Vagina (tissue), 2 donors: ENCODE measurements at regions not wholly inside any gene's neighbourhood (a gene's known extent, or its start where the extent isn't known, plus 50 kb on each side); places are given as distances from the start of the nearest gene placed in this dataset.

Source experiments
- DNase-seq, 2 donors: peaks; one replicate each; pipeline ENCODE4 v3.0.0-alpha.2; 2017; ENCODE audit errors: extremely low spot score in 2 of 2
- H3K27ac ChIP-seq: fragments of 200-600 bp; sonication (generic); one replicate; pipeline ENCODE4 v1.5.1; 2019
- H3K27me3 ChIP-seq: fragments of 200-600 bp; sonication (generic); one replicate; pipeline ENCODE4 v1.5.1; 2019
- H3K36me3 ChIP-seq, 2 donors: fragments of 200-600 bp; sonication (generic); one replicate each; pipeline ENCODE4 v1.5.1; 2017 to 2019
- H3K4me1 ChIP-seq: fragments of 200-600 bp; sonication (generic); one replicate; pipeline ENCODE4 v1.5.1; 2019
- H3K4me3 ChIP-seq, 2 donors: fragments of 200-600 bp; sonication (generic); 1 replicate in 1 of 2; 2 replicates in 1 of 2; pipeline ENCODE4 v1.5.1; 2016 to 2019
- H3K9me3 ChIP-seq: fragments of 200-600 bp; sonication (generic); one replicate; pipeline ENCODE4 v1.5.1; 2019
- POLR2A ChIP-seq, 2 donors: fragments of 450-650 bp; IDR thresholded peaks; one replicate each; pipeline ENCODE4 v1.6.1; 2017; ENCODE audit warnings: antibody characterized with exemption in 2 of 2, mild to moderate bottlenecking in 2 of 2, moderate library complexity in 2 of 2
- POLR2AphosphoS5 ChIP-seq, 2 donors: sonication (generic); formaldehyde crosslinking; IDR thresholded peaks; one replicate each; pipeline ENCODE4 v1.9.0; 2017; ENCODE audit warnings: antibody characterized with exemption in 2 of 2, mild to moderate bottlenecking in 2 of 2, low read depth in 1 of 2; ENCODE audit not compliant: insufficient read depth in 1 of 2
- intact Hi-C: fragments of 100-400 bp; cut with DNase I; formaldehyde crosslinking; loops from one replicate; pipeline ENCODE4 v1.15.1; 2023
- TF ChIP-seq, protein P1 (sequence below), 3 experiments: fragments of 450-650 bp in 2 of 3; fragments of 200-600 bp in 1 of 3; sonication (generic) in 1 of 3; IDR thresholded peaks; one replicate each; pipeline ENCODE4 v1.5.1; 2017 to 2019; ENCODE audit warnings: antibody characterized with exemption in 3 of 3, mild to moderate bottlenecking in 2 of 3, moderate library complexity in 2 of 3

DNA sequence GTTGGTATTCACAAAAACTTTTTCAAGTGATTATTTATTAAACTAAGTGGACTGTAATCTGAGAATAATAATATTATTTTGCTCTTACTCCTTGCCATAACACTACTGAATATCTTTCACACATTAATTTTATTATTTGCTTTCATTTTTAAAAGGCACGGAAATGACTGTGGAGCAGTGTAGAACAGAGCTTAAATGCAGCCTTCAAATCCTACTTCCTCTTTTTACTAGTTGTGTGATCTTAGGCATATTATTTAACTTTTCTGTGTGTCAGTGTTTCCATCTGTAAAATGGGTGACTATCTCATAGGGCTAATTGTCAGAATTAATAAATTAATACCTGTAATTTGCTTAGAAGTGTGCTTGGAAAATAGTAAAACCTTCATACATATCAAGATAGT lies 55.5 kb upstream of the SLC8A1 start:
- Histone ChIP-seq H3K4me1 (no peaks in the 10 kb centered on the region), H3K27ac (no peak overlapping the region), H3K27me3 (no peaks in the 10 kb centered on the region), H3K36me3 (no peaks in the 10 kb centered on the region), H3K4me3 (no peak overlapping the region), H3K9me3 (no peaks in the 10 kb centered on the region)
- DNase-seq: no peak
- intact Hi-C loops: no loop called here
- TF ChIP-seq POLR2AphosphoS5 (IDR thresholded peaks at IDR 0.05; ENCODE audit: insufficient read depth in 1 of 2, low read depth in 1 of 2) (no peak), POLR2A (IDR thresholded peaks at IDR 0.05) (no peak)
- TF ChIP-seq, protein P1, sequence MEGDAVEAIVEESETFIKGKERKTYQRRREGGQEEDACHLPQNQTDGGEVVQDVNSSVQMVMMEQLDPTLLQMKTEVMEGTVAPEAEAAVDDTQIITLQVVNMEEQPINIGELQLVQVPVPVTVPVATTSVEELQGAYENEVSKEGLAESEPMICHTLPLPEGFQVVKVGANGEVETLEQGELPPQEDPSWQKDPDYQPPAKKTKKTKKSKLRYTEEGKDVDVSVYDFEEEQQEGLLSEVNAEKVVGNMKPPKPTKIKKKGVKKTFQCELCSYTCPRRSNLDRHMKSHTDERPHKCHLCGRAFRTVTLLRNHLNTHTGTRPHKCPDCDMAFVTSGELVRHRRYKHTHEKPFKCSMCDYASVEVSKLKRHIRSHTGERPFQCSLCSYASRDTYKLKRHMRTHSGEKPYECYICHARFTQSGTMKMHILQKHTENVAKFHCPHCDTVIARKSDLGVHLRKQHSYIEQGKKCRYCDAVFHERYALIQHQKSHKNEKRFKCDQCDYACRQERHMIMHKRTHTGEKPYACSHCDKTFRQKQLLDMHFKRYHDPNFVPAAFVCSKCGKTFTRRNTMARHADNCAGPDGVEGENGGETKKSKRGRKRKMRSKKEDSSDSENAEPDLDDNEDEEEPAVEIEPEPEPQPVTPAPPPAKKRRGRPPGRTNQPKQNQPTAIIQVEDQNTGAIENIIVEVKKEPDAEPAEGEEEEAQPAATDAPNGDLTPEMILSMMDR (IDR thresholded peaks at IDR 0.05): no peak

DNA sequence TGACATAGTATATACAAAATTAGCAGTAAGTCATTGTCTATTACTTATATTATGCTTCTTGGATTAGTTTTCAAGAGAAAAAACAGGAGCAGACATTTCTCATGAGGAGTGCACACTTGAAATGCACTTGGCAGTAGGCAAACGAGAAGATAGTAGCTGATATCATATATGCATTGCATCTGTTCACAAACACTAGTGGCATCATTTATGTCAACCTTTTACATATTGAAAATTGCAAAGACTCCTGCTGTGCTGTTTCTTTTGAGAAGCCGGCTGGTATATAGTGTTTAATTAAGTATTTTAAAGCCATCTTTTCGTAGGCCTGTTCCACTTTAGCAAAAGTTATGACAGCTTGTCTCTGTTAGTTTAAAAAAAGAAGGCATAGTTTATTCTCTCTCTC lies 58.4 kb upstream of the SLC8A1 start:
- H3K27me3 ChIP-seq: no peaks in the 10 kb centered on the region
- no peaks in the 10 kb centered on the region for H3K9me3 ChIP-seq
- TF ChIP-seq, protein P1 (IDR thresholded peaks at IDR 0.05): no peak
- no peaks in the 10 kb centered on the region for H3K36me3 ChIP-seq
- no peak overlapping the region for H3K27ac ChIP-seq
- H3K4me1 ChIP-seq: no peaks in the 10 kb centered on the region
- DNase-seq: no peak
- intact Hi-C loops: no loop called here
- no peak overlapping the region for H3K4me3 ChIP-seq

DNA sequence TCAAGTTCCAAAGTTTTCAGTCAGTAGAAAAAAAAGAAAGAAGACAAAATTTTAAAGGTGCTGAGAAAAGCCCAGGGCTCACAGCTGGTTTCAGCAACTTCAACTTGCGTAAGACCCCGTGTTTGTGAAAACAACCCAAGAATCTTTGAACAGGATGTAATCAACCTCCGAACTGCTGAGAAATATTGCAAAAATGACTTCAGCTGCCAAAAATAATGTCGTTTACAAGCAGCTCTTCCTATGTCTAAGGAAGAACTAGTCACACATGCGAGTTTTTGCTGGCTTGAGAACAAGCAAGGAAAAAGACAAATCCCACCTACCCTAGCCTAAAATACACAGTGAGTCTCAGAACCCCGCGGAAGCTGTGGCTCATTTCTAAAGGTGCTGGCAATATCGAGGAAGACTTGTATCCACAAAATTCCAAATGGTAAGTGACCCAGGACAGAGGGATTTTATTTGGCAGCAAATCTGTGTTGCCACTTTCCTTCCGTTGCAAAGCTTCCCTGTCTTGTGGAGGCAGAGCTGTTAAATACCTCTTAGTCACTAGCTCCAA lies 59.8 kb upstream of the SLC8A1 start:
- DNase-seq: peak in 1 of 2 donors; percentile 89
- intact Hi-C loops: no loop called here

DNA sequence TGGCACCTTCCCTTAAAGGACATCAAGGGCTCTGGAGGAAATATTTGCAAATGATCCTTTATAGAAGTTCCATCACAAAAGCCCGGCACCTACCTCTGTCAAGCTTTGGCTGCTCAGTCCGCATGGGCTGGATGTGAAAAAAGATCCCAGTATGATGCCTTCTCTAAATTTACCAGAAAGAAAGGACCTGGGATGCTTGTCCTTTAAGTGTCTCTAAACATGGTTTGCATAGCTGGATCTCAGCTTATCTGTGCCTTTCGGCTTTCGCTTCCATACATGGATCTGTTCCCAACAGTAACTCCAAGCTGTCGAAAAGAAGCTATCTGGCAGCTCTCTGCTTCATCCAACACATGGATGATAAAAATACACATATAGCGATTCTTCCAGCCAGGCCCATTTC lies 60.4 kb upstream of the SLC8A1 start:
- no peak for DNase-seq
- Histone ChIP-seq H3K9me3 (no peaks in the 10 kb centered on the region), H3K27me3 (no peaks in the 10 kb centered on the region), H3K36me3 (no peaks in the 10 kb centered on the region), H3K27ac (peak overlapping the region; percentile 27), H3K4me3 (peak overlapping the region; percentile 32 to 50), H3K4me1 (no peaks in the 10 kb centered on the region)
- intact Hi-C loops: no loop called here
- TF ChIP-seq POLR2A (IDR thresholded peaks at IDR 0.05) (no peak), POLR2AphosphoS5 (IDR thresholded peaks at IDR 0.05; ENCODE audit: insufficient read depth in 1 of 2, low read depth in 1 of 2) (no peak)
- TF ChIP-seq, protein P1 (IDR thresholded peaks at IDR 0.05): no peak

More for the DNA sequence above, 59.8 kb upstream of the SLC8A1 start:
- Histone ChIP-seq H3K9me3 (no peaks in the 10 kb centered on the region), H3K36me3 (no peaks in the 10 kb centered on the region), H3K4me1 (no peaks in the 10 kb centered on the region), H3K27me3 (no peaks in the 10 kb centered on the region), H3K27ac (peak overlapping the region; percentile 27), H3K4me3 (peak overlapping the region; percentile 32 to 50)
- TF ChIP-seq POLR2AphosphoS5 (IDR thresholded peaks at IDR 0.05; ENCODE audit: insufficient read depth in 1 of 2, low read depth in 1 of 2) (peak in 1 of 2 donors; percentile 57), POLR2A (IDR thresholded peaks at IDR 0.05) (no peak)
- TF ChIP-seq, protein P1 (IDR thresholded peaks at IDR 0.05): no peak

DNA sequence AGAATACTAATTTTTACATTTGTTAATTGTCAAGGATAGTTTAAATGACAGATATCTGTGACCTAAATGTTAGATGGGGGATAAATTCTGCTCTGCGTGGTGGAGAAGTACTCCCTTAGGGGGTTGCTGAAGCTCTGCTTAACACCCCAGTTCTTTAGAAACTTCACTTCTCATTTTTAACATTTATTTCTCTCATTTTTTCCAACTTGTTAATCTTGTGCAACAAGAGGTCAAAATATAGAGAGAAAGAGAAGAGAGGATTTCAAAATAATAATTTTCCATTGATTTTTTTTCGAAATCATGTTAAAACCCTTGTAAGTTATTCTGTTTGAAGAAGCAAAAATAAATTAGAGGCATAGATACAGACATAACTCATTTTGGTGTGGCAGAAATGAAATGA lies 61.3 kb upstream of the SLC8A1 start:
- intact Hi-C loops: no loop called here
- TF ChIP-seq, protein P1 (IDR thresholded peaks at IDR 0.05): no peak
- TF ChIP-seq POLR2A (IDR thresholded peaks at IDR 0.05) (no peak), POLR2AphosphoS5 (IDR thresholded peaks at IDR 0.05; ENCODE audit: insufficient read depth in 1 of 2, low read depth in 1 of 2) (no peak)
- H3K36me3 ChIP-seq: no peaks in the 10 kb centered on the region
- H3K27ac ChIP-seq: no peak overlapping the region
- no peaks in the 10 kb centered on the region for H3K9me3 ChIP-seq
- DNase-seq: no peak
- no peaks in the 10 kb centered on the region for H3K27me3 ChIP-seq
- H3K4me3 ChIP-seq: no peak overlapping the region
- H3K4me1 ChIP-seq: no peaks in the 10 kb centered on the region
